ENCODE measurements at regions not wholly inside any gene's neighbourhood (a gene's known extent, or its start where the extent isn't known, plus 50 kb on each side); places are given as distances from the start of the nearest gene placed in this dataset.

GRCh38 chr17:54840885-54841591, 59.6 kb upstream of the TOM1L1 start:
- no peak overlapping the region for H3K4me3 ChIP-seq (ENCODE audit: low read length)
- TF ChIP-seq, protein P1, sequence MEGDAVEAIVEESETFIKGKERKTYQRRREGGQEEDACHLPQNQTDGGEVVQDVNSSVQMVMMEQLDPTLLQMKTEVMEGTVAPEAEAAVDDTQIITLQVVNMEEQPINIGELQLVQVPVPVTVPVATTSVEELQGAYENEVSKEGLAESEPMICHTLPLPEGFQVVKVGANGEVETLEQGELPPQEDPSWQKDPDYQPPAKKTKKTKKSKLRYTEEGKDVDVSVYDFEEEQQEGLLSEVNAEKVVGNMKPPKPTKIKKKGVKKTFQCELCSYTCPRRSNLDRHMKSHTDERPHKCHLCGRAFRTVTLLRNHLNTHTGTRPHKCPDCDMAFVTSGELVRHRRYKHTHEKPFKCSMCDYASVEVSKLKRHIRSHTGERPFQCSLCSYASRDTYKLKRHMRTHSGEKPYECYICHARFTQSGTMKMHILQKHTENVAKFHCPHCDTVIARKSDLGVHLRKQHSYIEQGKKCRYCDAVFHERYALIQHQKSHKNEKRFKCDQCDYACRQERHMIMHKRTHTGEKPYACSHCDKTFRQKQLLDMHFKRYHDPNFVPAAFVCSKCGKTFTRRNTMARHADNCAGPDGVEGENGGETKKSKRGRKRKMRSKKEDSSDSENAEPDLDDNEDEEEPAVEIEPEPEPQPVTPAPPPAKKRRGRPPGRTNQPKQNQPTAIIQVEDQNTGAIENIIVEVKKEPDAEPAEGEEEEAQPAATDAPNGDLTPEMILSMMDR (conservative IDR thresholded peaks at IDR 0.05; ENCODE audit: low read depth, low read length) = no peak
- DNase-seq (ENCODE audit: low read depth) = no peak

DNA sequence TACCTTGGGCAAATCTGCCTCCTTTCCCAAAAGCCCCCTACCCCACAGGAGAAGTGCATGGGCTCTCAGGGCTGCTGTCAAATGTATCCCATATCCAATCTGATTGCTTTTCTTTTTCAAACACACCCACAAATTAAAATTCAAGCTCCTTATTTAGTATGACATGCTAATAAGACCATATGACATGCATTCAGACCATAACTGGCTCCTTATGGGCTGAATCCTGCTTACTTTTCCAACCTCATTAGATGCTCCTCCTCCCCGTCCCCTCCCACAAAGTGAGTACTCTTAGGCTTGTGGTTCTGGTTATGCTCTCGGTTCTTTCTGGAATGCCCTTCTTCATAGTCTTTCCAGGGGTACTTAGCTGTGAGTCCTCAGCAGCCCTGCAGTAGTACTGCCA, 59.0 kb upstream of the TOM1L1 start:
- H3K4me3 ChIP-seq (ENCODE audit: low read length) = no peak overlapping the region
- TF ChIP-seq, protein P1 (conservative IDR thresholded peaks at IDR 0.05; ENCODE audit: low read depth, low read length) = no peak
- no peak for DNase-seq (ENCODE audit: low read depth)

DNA sequence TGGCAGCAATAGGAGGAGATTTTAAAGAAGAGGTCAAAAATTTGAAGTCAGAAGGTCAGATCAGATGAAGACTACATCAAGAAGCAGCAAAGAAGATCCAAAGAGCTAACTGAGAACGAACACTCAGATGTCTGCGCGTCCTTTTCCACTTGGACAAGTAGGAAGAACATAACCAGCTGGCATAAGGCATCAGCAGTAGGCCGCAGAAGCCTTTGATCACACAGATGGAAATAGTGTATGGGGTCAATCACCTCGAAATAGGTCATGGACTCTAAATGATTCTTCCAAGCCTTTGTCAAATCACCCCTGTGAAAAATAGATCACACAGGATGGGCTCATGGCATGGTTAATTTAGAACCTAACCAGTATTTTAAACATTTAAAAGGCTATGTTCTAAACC, 56.4 kb upstream of the TOM1L1 start:
- DNase-seq (ENCODE audit: low read depth) = no peak
- TF ChIP-seq, protein P1 (conservative IDR thresholded peaks at IDR 0.05; ENCODE audit: low read depth, low read length) = no peak
- no peak overlapping the region for H3K4me3 ChIP-seq (ENCODE audit: low read length)

DNA sequence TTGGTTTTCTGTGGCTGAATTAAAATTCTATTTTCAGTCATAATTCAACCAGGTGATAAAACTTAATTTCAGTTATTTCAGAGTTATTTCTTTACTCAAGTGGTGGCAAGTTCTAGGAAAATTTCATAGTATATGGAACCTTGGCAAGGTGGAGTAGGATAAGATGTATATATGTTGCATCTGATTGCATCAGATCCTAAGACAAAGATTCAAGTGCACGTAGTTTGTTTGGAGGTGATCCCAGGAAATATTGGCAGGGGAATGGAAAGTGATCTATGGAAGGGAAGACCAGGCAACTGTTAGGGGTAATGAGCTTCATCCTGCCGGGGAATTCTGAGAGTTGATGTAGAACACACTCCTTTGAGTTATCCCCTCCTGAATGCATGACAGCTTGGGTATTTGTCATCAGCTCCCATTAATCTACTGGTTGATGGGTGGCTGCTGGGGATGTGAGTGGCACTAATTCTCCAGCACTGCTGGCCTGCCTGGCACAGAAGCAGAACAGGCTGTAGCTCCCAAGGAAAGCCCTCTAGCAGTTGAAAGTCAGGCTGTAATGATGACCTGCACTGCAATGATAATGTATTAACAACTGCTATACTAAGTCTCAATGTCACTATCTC, 52.2 kb upstream of the TOM1L1 start:
- no peak for DNase-seq (ENCODE audit: low read depth)
- TF ChIP-seq, protein P1 (conservative IDR thresholded peaks at IDR 0.05; ENCODE audit: low read depth, low read length) = no peak

GRCh38 chr17:54849660-54850059, 51.0 kb upstream of the TOM1L1 start:
- TF ChIP-seq, protein P1 (conservative IDR thresholded peaks at IDR 0.05; ENCODE audit: low read depth, low read length) = no peak
- no peak overlapping the region for H3K4me3 ChIP-seq (ENCODE audit: low read length)
- DNase-seq (ENCODE audit: low read depth) = no peak

More for the DNA sequence above, 52.2 kb upstream of the TOM1L1 start:
- no peak overlapping the region for H3K4me3 ChIP-seq (ENCODE audit: low read length)
